ENCODE measurements at regions not wholly inside any gene's neighbourhood (a gene's known extent, or its start where the extent isn't known, plus 50 kb on each side); places are given as distances from the start of the nearest gene placed in this dataset.

DNA sequence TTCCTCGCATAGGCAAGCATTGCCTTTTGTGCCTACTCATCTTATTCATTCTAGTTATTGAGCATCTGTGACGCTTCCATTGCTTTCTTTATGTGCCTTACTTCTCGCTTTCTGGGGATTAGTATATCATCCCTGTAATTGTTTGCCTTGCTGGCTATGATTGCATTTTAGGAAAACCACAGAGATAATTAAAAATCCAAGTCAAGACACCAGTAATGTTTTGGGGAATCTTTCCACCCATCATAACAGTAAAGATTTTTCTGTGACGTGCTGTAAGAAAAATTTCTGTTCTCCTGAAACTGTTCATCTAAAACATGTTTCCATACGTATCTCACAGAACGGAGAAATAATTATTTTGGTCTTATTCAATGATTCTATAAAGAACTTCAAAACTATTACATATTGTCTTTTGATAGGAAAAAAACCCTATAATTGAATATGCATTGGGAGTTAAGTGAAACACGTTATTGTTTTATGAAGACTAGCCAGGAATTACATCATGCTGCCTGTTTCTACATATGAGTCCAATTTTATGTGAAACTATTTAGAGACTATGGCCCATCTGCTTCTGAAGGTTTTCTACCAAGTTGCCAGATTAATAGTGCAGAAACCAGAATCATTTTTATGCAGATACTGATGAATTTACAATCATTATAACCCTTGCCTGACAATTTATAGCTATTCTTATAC lies 133.7 kb upstream of the FIBIN start:
- TF ChIP-seq, protein P1, sequence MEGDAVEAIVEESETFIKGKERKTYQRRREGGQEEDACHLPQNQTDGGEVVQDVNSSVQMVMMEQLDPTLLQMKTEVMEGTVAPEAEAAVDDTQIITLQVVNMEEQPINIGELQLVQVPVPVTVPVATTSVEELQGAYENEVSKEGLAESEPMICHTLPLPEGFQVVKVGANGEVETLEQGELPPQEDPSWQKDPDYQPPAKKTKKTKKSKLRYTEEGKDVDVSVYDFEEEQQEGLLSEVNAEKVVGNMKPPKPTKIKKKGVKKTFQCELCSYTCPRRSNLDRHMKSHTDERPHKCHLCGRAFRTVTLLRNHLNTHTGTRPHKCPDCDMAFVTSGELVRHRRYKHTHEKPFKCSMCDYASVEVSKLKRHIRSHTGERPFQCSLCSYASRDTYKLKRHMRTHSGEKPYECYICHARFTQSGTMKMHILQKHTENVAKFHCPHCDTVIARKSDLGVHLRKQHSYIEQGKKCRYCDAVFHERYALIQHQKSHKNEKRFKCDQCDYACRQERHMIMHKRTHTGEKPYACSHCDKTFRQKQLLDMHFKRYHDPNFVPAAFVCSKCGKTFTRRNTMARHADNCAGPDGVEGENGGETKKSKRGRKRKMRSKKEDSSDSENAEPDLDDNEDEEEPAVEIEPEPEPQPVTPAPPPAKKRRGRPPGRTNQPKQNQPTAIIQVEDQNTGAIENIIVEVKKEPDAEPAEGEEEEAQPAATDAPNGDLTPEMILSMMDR (IDR thresholded peaks at IDR 0.05): no peak
- TF ChIP-seq POLR2A (IDR thresholded peaks at IDR 0.05): no peak

Data from breast epithelium (tissue), 3 donors.